Liver (tissue), 8 donors: ENCODE measurements at regions not wholly inside any gene's neighbourhood (a gene's known extent, or its start where the extent isn't known, plus 50 kb on each side); places are given as distances from the start of the nearest gene placed in this dataset.

Source experiments
- DNase-seq: peaks from one replicate; pipeline ENCODE4 v3.0.0-alpha.2; 2017; ENCODE audit warnings: low spot score
- H3K27ac ChIP-seq, 2 donors: one replicate each; pipeline ENCODE4 v1.7.0; 2013; ENCODE audit warnings: inconsistent platforms in 2 of 2, low read length in 2 of 2, control low read depth in 1 of 2, low read depth in 1 of 2, mild to moderate bottlenecking in 1 of 2
- H3K27me3 ChIP-seq, 4 donors: one replicate each; pipeline versions ENCODE4 v1.6.1 to v1.7.0; 2013; ENCODE audit warnings: low read length in 3 of 4, inconsistent platforms in 1 of 4, mild to moderate bottlenecking in 1 of 4, moderate library complexity in 1 of 4; ENCODE audit not compliant: control insufficient read depth in 4 of 4, insufficient read depth in 4 of 4
- H3K36me3 ChIP-seq, 4 donors: one replicate each; pipeline versions ENCODE4 v1.6.1 to v1.7.0; 2013; ENCODE audit warnings: low read length in 3 of 4, mild to moderate bottlenecking in 3 of 4, low read depth in 1 of 4, moderate library complexity in 1 of 4; ENCODE audit not compliant: control insufficient read depth in 4 of 4, insufficient read depth in 3 of 4
- H3K4me1 ChIP-seq, 4 donors: one replicate each; pipeline versions ENCODE4 v1.6.1 to v1.7.0; 2013; ENCODE audit warnings: low read length in 3 of 4, mild to moderate bottlenecking in 3 of 4, moderate library complexity in 1 of 4; ENCODE audit not compliant: control insufficient read depth in 4 of 4, insufficient read depth in 4 of 4
- H3K4me3 ChIP-seq, 3 donors: one replicate each; pipeline versions ENCODE4 v1.6.1 to v1.7.0; 2013; ENCODE audit warnings: low read length in 3 of 3, control low read depth in 1 of 3, low read depth in 1 of 3, mild to moderate bottlenecking in 1 of 3
- H3K9ac ChIP-seq, 2 donors: one replicate each; pipeline ENCODE4 v1.7.0; 2013; ENCODE audit warnings: low read length in 2 of 2, mild to moderate bottlenecking in 2 of 2, moderate library complexity in 2 of 2, control low read depth in 1 of 2, low read depth in 1 of 2
- H3K9me3 ChIP-seq, 4 donors: one replicate each; pipeline versions ENCODE4 v1.6.1 to v1.7.0; 2013; ENCODE audit warnings: low read length in 3 of 4; ENCODE audit not compliant: control insufficient read depth in 4 of 4
- ATF3 ChIP-seq: IDR thresholded peaks from 2 replicates; pipeline ENCODE4 v1.6.1; 2016; ENCODE audit warnings: antibody characterized with exemption
- CTCF ChIP-seq: fragments of 150-350 bp; IDR thresholded peaks from 2 replicates; pipeline ENCODE4 v1.5.1; 2017; ENCODE audit warnings: improper control_type of control experiment, low read depth, low read length; ENCODE audit not compliant: missing input control
- EGR1 ChIP-seq, 2 donors: IDR thresholded peaks; 2 replicates each; pipeline ENCODE4 v1.6.1; 2016 to 2018; ENCODE audit warnings: antibody characterized with exemption in 2 of 2, low read depth in 2 of 2
- FOXA1 ChIP-seq: IDR thresholded peaks from 2 replicates; pipeline ENCODE4 v1.6.1; 2016; ENCODE audit warnings: antibody characterized with exemption
- FOXA2 ChIP-seq: IDR thresholded peaks from 2 replicates; pipeline ENCODE4 v1.6.1; 2016; ENCODE audit warnings: antibody characterized with exemption
- HNF4A ChIP-seq, 2 donors: conservative IDR thresholded peaks; 2 replicates each; pipeline ENCODE4 v1.6.1; 2016; ENCODE audit warnings: antibody characterized with exemption in 2 of 2, mild to moderate bottlenecking in 2 of 2
- HNF4G ChIP-seq: IDR thresholded peaks from 2 replicates; pipeline ENCODE4 v1.6.1; 2016; ENCODE audit warnings: antibody characterized with exemption
- JUND ChIP-seq, 2 donors: IDR thresholded peaks; 2 replicates each; pipeline ENCODE4 v1.6.1; 2016; ENCODE audit warnings: antibody characterized with exemption in 2 of 2
- MAX ChIP-seq: IDR thresholded peaks from 2 replicates; pipeline ENCODE4 v1.6.1; 2016; ENCODE audit warnings: antibody characterized with exemption
- NR2F2 ChIP-seq: IDR thresholded peaks from 2 replicates; pipeline ENCODE4 v1.6.1; 2016; ENCODE audit warnings: antibody characterized with exemption
- RAD21 ChIP-seq, 2 donors: IDR thresholded peaks; 2 replicates each; pipeline ENCODE4 v1.6.1; 2016; ENCODE audit warnings: antibody characterized with exemption in 2 of 2, mild to moderate bottlenecking in 2 of 2
- REST ChIP-seq: IDR thresholded peaks from 2 replicates; pipeline ENCODE4 v1.6.1; 2016; ENCODE audit warnings: antibody characterized with exemption, mild to moderate bottlenecking
- RXRA ChIP-seq, 2 donors: IDR thresholded peaks; 2 replicates each; pipeline ENCODE4 v1.6.1; 2017 to 2018; ENCODE audit warnings: antibody characterized with exemption in 2 of 2, mild to moderate bottlenecking in 1 of 2
- ZBTB33 ChIP-seq: IDR thresholded peaks from 2 replicates; pipeline ENCODE4 v1.6.1; 2016; ENCODE audit warnings: antibody characterized with exemption
- WGBS: extraction: QIAGEN DNeasy Blood & Tissue Kit; methylation state at CpG from one replicate; pipeline ENCODE4 v1.1.7; 2013; 5-methylcytosine and 5-hydroxymethylcytosine counted together
- donor health status: healthy.
- donor health status: healthy.
- donor health status: healthy.
- donor health status: healthy.
- donor health status: healthy.

- no peak for TF ChIP-seq CTCF
- TF ChIP-seq EGR1 (IDR thresholded peaks at IDR 0.05; ENCODE audit: low read depth in 2 of 2), result no peak
- TF ChIP-seq RAD21 (IDR thresholded peaks at IDR 0.05), result no peak
- TF ChIP-seq HNF4A (conservative IDR thresholded peaks at IDR 0.05), result no peak
- TF ChIP-seq MAX, result no peak
These were observed 342.3 kb downstream of the GRXCR1 start (continued) for GRCh38 chr4:43234626-43235415.

- Histone ChIP-seq H3K27me3 (no peaks in the 10 kb centered on the region), H3K4me1 (no peaks in the 10 kb centered on the region), H3K9ac (no peak overlapping the region), H3K4me3 (no peak overlapping the region), H3K9me3 (no peaks in the 10 kb centered on the region), H3K27ac (no peak overlapping the region), H3K36me3 (no peaks in the 10 kb centered on the region)
- no peak for DNase-seq
- TF ChIP-seq RXRA (IDR thresholded peaks at IDR 0.05) (no peak), ZBTB33 (no peak), JUND (IDR thresholded peaks at IDR 0.05) (no peak), FOXA2 (no peak), ATF3 (no peak), CTCF (no peak), MAX (no peak), NR2F2 (no peak), HNF4G (no peak), REST (no peak), FOXA1 (no peak)
- 55% methylated on average over 1 of the region's 1 CpG for WGBS
These were observed 345.5 kb downstream of the GRXCR1 start for GRCh38 chr4:43238008-43238407.
